ENCODE measurements at regions not wholly inside any gene's neighbourhood (a gene's known extent, or its start where the extent isn't known, plus 50 kb on each side); places are given as distances from the start of the nearest gene placed in this dataset.

DNA sequence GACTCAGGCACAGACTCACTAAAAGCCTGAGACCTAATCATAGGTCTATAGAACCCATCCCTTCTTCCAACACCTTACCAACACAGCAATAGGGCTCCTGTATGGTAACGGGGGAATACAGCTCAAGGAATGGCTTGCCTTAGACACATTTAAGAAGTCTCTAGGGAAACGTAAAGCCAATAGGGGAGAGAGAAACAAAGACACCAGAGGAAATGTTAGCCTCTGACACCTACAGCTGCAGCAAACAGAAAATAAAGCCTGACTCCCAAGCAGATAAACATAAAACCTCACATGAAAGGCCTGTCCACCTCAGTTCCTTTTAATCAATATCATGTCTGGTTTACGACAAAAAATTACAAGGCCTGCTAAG is 51.1 kb upstream of the NCOA1 start:
- no peak for DNase-seq

- DNase-seq = no peak
Measured at GRCh38 chr2:24439280-24439970, 51.6 kb upstream of the NCOA1 start.

GRCh38 chr2:24438106-24438505 is 52.9 kb upstream of the NCOA1 start:
- no peak for DNase-seq

DNA sequence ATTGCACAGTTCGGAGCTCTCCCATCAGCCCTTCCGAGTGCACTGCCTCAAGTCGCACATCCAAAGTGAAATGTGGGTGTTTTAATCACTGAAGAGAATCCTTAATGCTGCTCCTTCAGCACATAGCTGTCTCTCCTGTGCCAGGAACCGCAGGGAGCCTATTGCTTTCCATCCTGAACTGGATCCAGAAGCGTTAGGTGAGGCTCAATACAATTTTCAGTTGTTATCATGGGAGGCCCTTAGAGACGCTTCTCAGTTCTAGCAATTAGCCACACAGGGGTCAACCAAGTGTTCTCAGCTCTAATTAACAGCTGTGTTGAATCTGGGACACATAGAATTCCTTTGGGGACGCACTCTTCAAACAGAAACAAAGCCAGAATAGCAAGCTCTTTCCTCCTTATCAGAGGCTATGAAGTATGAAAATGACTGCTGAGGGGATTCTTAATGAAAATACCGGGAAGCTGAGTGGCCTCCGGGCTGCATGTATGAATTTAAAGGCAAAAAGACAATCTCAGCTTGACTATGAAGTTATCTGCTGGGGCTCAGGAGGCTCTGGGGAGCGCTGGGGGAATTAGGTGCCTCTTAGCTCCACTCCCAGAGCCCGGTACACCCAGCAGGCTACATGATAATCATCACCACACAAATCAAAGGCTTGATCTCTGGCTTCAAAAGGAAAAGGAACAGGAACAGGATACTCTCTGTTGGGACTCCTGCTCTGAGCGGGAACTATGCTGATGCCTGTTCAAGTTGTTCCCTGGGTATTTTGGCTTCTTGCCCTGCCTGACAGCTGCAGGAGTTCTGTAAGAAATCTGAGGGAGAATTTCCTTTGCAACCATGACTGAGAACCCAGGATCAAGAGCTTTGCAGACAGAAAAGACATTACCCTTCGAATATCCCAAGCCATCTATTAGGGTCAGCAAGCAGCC is 55.4 kb upstream of the NCOA1 start:
- DNase-seq = peak; percentile 72

- no peak for DNase-seq
Measured at GRCh38 chr2:24434541-24434940, 56.5 kb upstream of the NCOA1 start.

DNA sequence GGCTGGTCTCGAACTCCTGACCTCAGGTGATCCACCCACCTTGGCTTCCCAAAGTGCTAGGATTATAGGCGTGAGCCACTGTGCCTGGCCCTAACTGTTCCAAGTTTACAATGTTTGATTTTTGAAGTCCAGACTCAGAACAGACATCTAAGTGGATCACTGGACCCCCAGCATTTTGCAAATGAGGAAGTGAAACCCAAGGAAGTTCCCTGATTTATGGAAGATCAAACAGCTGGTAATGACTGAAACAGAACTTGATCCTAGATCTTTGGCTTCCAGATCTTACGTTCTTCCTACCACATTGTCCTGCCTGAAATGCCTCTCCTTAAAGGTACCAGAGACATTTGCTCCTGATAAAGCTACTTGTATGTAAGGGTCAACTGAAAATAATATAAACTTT is 58.3 kb upstream of the NCOA1 start:
- no peak for DNase-seq

- no peak for DNase-seq
Measured at GRCh38 chr2:24432121-24432520, 58.9 kb upstream of the NCOA1 start.

GRCh38 chr2:24429197-24430074 is 61.6 kb upstream of the NCOA1 start:
- DNase-seq = peak; percentile 85

DNA sequence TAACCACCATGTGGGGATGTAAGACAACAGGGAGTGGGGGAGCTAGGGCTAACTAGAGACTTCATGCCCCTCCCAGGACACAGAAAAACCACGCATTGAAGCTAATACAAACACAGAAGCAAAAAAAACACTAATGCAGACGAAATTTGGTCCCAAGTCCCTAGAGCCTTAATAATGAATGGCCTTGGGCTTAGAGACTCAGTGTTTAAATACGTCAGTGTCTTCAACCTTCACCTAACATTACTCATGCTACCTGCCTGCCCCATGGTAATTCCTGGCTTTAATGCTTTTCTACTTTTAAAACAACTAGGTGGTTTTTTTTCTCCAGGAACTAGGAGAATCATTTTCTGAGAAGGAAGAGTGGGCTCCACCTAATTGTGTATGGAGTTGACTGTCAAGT is 64.1 kb upstream of the ITSN2 start:
- DNase-seq = no peak

DNA sequence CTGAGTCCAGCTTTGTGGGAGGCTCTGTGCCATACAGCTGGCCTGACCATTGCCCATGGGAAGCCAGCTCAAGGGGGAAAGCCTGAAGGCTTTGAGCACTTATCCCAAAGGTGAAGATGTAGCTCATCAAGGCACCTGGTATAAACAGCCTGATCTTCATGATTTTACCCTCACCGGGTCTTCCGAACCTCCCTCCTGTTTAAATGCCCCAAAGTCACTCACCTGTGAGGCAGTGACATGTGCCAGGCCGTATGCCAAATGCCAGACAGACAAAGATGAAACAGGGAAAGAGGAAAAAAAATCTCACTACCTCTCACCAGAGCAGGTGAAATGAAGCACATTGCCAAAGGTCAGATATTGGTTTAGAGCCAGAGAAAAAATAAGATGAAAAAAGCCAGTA is 62.8 kb upstream of the ITSN2 start:
- DNase-seq = no peak

DNA sequence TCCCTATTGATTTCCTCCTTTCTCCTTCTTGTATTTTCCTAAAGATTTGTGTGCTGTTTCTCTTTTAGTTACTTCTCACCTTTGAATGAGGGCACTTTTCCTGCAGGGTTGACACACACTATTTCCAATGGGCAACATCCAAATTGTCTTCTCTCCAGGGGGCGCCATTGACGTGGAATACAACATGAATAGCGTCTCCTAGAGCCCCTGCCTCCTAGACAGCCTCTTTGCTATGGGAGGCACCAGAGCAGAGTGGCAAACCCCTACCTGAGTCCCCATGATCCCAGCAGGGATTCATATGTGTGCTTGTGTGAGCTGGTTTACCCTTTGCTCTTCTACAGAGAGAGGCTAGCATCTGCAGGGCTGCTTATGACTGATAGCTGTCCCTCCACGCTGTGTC is 61.3 kb upstream of the ITSN2 start:
- peak; percentile 52 for DNase-seq

- no peak for DNase-seq
Measured at GRCh38 chr2:24420373-24420772, 60.0 kb upstream of the ITSN2 start.

DNA sequence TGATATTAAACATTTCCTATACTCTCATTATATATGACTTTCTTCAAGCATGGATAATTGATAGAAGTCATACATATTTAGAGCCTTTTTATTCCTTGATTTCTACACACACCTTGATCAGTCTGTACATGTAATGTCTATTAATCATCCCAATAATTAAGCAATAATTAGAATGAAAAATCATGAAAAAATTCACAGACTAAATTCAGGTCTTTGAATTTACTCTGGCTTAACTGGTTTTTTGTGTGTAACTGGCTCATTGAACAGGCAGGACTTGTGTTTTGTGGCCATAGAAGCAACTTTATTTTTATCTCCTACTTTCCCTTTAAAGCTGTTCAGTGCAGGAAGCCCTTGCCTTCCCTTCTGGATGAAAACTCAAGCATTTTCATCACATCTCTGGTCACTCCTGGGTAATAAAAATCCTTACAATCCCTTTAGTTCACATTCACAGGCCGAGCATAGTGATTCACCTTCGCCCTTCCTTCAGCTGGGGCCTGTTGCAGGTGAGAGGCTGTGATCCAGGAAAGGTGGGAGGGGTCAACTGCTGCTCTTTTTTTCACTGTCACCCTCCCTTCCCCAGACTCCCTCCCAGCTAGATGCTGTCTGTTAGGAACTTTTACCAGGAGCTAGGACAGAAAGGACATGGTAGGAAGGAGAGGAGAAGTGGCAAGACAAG is 58.0 kb upstream of the ITSN2 start:
- DNase-seq = no peak

DNA sequence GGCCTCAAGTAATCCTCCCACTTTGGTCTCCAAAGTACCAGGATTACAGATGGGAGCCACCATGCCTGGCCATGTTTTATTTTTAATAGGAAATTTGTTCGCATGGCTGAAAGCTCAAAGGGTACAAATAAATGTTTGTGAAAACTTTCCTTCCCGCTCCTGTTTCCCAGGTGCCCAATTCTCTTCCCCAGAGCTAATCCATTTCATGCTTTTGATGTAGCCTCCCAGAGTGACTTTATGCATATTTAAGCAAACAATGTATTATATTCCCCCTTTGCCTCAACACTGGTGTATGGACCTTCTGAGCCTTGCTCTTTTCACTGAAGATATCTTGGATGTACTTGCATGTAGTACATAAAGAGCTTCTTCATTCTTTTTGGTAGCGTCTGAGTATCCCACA is 52.5 kb upstream of the ITSN2 start:
- DNase-seq = no peak

GRCh38 chr2:24411488-24412151 is 51.3 kb upstream of the ITSN2 start:
- no peak for DNase-seq

GRCh38 chr2:24410976-24411375 is 50.6 kb upstream of the ITSN2 start:
- DNase-seq = no peak

- DNase-seq = peak; percentile 67
Measured at GRCh38 chr2:24409700-24410556, 49.6 kb upstream of the ITSN2 start.
